ENCODE measurements at regions not wholly inside any gene's neighbourhood (a gene's known extent, or its start where the extent isn't known, plus 50 kb on each side); places are given as distances from the start of the nearest gene placed in this dataset.

DNA sequence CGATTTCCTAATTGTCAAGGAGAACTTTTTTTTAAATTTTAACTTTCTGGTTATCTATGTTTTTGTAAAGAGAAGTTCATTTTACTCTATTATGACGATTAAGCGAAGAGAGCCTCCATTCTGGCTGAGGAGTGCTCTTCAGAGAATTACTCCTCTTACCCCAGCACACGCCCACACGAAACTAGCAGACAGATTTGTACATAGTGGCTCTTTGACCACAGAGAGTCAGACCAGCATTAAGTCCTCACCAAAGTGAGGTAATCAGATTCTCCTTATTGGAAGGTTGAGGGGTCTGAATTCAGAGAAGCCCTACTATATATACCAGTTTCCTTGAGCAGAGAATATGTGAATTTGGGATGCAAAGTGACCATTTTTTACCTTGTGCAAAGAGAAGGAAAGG is 204.8 kb upstream of the TSC22D2 start:
- H3K27me3 ChIP-seq (ENCODE audit: control insufficient read depth, insufficient read depth, low read length) = no peaks in the 10 kb centered on the region
- no peaks in the 10 kb centered on the region for H3K9me3 ChIP-seq (ENCODE audit: control insufficient read depth, low read depth, low read length)
- H3K27ac ChIP-seq (ENCODE audit: low read length) = no peak overlapping the region
- H3K36me3 ChIP-seq (ENCODE audit: control insufficient read depth, low read depth, low read length) = no peaks in the 10 kb centered on the region
- no peak overlapping the region for H3K4me3 ChIP-seq (ENCODE audit: low read length)
- no peak overlapping the region for H3K9ac ChIP-seq (ENCODE audit: low read length)
- peaks cover 10% of the 10 kb centered on the region for H3K4me1 ChIP-seq (ENCODE audit: control insufficient read depth, low read depth, low read length)

GRCh38 chr3:150202711-150203110 is 205.4 kb upstream of the TSC22D2 start:
- Histone ChIP-seq H3K9ac (ENCODE audit: low read length) (no peak overlapping the region), H3K27ac (ENCODE audit: low read length) (no peak overlapping the region), H3K4me1 (ENCODE audit: control insufficient read depth, low read depth, low read length) (peaks cover 10% of the 10 kb centered on the region), H3K4me3 (ENCODE audit: low read length) (no peak overlapping the region), H3K36me3 (ENCODE audit: control insufficient read depth, low read depth, low read length) (no peaks in the 10 kb centered on the region), H3K9me3 (ENCODE audit: control insufficient read depth, low read depth, low read length) (no peaks in the 10 kb centered on the region), H3K27me3 (ENCODE audit: control insufficient read depth, insufficient read depth, low read length) (no peaks in the 10 kb centered on the region)

DNA sequence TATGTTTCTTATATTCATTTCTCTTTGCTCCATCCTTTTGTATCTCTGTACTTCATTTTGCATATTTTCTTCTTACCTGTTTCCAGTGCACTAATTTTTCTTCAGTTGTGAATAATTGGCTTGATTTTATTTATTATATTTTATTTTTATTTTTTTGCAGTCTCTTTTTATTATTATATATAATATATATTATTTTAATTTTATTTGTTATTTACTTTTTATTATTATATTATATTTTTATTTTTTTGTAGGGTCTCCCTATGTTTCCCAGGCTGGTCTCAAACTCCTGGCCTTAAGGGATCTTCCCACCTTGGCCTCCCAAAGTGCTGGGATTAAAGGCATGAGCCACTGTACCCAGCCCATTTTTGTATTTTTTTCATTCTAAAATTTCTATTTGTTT is 213.1 kb upstream of the TSC22D2 start:
- Histone ChIP-seq H3K4me3 (ENCODE audit: low read length) (no peak overlapping the region), H3K9me3 (ENCODE audit: control insufficient read depth, low read depth, low read length) (no peaks in the 10 kb centered on the region), H3K27ac (ENCODE audit: low read length) (no peak overlapping the region), H3K9ac (ENCODE audit: low read length) (no peak overlapping the region), H3K4me1 (ENCODE audit: control insufficient read depth, low read depth, low read length) (no peaks in the 10 kb centered on the region), H3K36me3 (ENCODE audit: control insufficient read depth, low read depth, low read length) (no peaks in the 10 kb centered on the region), H3K27me3 (ENCODE audit: control insufficient read depth, insufficient read depth, low read length) (no peaks in the 10 kb centered on the region)

GRCh38 chr3:150194513-150194912 is 213.6 kb upstream of the TSC22D2 start:
- H3K4me3 ChIP-seq (ENCODE audit: low read length) = no peak overlapping the region
- H3K27me3 ChIP-seq (ENCODE audit: control insufficient read depth, insufficient read depth, low read length) = no peaks in the 10 kb centered on the region
- H3K36me3 ChIP-seq (ENCODE audit: control insufficient read depth, low read depth, low read length) = no peaks in the 10 kb centered on the region
- no peaks in the 10 kb centered on the region for H3K4me1 ChIP-seq (ENCODE audit: control insufficient read depth, low read depth, low read length)
- H3K27ac ChIP-seq (ENCODE audit: low read length) = no peak overlapping the region
- H3K9me3 ChIP-seq (ENCODE audit: control insufficient read depth, low read depth, low read length) = peaks cover 4% of the 10 kb centered on the region
- H3K9ac ChIP-seq (ENCODE audit: low read length) = no peak overlapping the region

DNA sequence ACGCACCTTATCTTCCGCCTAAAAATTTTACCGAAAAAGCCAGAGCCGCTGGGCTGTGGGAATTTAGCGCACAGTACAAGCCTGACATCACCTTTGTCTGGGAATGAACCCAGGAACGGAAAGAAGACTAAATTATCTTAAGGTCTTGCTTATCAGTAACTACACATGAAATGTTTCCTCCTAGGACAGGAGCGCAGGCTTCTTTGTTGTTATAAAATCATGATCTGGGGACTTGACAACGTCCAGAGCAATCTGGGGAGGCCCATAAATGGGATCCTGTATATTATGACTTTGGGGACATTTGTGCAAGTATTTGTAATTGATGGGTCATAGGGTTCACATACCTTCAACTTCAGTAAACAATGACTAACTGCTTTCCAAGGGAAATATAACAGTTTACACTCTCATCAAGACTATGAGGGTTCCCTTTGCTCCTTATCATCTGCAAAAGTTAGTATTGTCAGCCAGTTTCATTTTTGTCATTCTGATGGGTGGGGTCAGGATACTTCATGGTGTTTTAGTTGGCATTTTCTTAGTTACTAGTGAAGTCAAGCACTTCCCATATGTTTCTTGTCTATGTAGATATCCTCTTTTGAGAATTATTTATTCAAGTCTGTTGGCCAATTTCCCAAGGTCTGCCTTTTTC is 213.9 kb upstream of the PFN2 start:
- Histone ChIP-seq H3K9ac (ENCODE audit: low read length) (no peak overlapping the region), H3K36me3 (ENCODE audit: control insufficient read depth, low read depth, low read length) (no peaks in the 10 kb centered on the region), H3K4me1 (ENCODE audit: control insufficient read depth, low read depth, low read length) (no peaks in the 10 kb centered on the region), H3K4me3 (ENCODE audit: low read length) (peak overlapping the region; percentile 64), H3K27ac (ENCODE audit: low read length) (no peak overlapping the region), H3K9me3 (ENCODE audit: control insufficient read depth, low read depth, low read length) (peaks cover 6% of the 10 kb centered on the region), H3K27me3 (ENCODE audit: control insufficient read depth, insufficient read depth, low read length) (peaks cover 13% of the 10 kb centered on the region)

DNA sequence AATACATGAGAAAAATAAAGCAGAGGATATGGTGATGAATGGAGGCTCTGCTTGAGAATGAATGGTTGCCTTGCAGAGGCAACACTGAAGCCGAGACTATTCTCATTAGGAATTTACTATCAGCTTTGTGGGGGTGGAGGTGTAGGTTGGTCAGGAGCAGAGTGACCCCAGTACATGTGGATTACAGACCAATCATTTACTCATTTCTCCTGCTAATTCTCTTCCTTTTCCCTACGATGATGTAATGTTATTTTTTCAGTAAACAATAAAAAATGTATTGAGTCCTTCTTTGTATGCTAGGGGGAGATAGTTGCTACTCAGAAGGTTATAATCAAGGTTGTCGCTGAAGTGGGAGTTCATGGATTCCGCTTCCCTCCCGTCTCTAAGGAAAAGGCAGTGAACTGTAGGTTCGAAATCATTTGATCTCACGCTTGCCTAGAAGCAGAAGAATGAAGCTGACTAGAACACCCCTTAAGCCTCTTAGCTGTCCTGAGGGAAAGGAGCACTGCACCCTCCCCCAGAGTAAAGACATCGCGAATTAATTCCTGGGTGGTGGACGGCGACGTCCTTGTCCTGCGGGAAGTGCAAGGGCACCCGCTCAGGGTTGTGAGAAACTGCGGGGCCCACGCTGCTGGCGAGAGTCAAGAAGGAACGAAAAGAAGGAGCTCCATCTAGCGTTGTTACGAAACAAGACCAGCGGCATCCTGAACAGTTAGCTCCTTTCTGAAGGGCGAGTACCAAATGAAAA is 213.2 kb upstream of the PFN2 start:
- no peaks in the 10 kb centered on the region for H3K9me3 ChIP-seq (ENCODE audit: control insufficient read depth, low read depth, low read length)
- no peak overlapping the region for H3K27ac ChIP-seq (ENCODE audit: low read length)
- no peaks in the 10 kb centered on the region for H3K36me3 ChIP-seq (ENCODE audit: control insufficient read depth, low read depth, low read length)
- H3K9ac ChIP-seq (ENCODE audit: low read length) = peak overlapping the region; percentile 7
- peak overlapping the region; percentile 64 for H3K4me3 ChIP-seq (ENCODE audit: low read length)
- no peaks in the 10 kb centered on the region for H3K4me1 ChIP-seq (ENCODE audit: control insufficient read depth, low read depth, low read length)
- H3K27me3 ChIP-seq (ENCODE audit: control insufficient read depth, insufficient read depth, low read length) = peaks cover 13% of the 10 kb centered on the region

- Histone ChIP-seq H3K36me3 (ENCODE audit: control insufficient read depth, low read depth, low read length) (no peaks in the 10 kb centered on the region), H3K27me3 (ENCODE audit: control insufficient read depth, insufficient read depth, low read length) (peaks cover 13% of the 10 kb centered on the region), H3K9me3 (ENCODE audit: control insufficient read depth, low read depth, low read length) (no peaks in the 10 kb centered on the region), H3K4me3 (ENCODE audit: low read length) (no peak overlapping the region), H3K4me1 (ENCODE audit: control insufficient read depth, low read depth, low read length) (no peaks in the 10 kb centered on the region), H3K27ac (ENCODE audit: low read length) (no peak overlapping the region), H3K9ac (ENCODE audit: low read length) (no peak overlapping the region)
These were observed 209.6 kb upstream of the PFN2 start for GRCh38 chr3:150180334-150180733.

DNA sequence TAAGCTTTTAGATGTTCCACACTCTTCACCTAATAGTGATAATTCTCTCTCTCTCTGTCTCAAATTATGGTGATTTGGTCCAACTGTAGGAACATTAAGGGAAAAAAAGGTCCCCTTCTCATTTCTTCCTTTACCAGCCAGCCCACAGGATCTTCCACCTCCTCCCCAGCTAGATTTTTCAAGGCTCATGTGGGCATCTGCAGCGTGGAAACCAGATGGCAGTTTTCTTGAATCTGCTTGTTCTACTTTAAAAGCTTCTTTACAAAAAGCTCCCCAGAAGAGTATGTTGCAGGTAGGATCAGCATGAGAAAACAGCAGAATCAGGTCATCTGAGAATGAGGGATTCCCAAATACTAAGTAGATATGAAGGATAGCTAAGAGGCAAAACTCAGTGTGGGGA is 208.6 kb upstream of the PFN2 start:
- Histone ChIP-seq H3K9me3 (ENCODE audit: control insufficient read depth, low read depth, low read length) (no peaks in the 10 kb centered on the region), H3K36me3 (ENCODE audit: control insufficient read depth, low read depth, low read length) (no peaks in the 10 kb centered on the region), H3K4me3 (ENCODE audit: low read length) (no peak overlapping the region), H3K27me3 (ENCODE audit: control insufficient read depth, insufficient read depth, low read length) (peaks cover 13% of the 10 kb centered on the region), H3K9ac (ENCODE audit: low read length) (no peak overlapping the region), H3K4me1 (ENCODE audit: control insufficient read depth, low read depth, low read length) (no peaks in the 10 kb centered on the region), H3K27ac (ENCODE audit: low read length) (no peak overlapping the region)

DNA sequence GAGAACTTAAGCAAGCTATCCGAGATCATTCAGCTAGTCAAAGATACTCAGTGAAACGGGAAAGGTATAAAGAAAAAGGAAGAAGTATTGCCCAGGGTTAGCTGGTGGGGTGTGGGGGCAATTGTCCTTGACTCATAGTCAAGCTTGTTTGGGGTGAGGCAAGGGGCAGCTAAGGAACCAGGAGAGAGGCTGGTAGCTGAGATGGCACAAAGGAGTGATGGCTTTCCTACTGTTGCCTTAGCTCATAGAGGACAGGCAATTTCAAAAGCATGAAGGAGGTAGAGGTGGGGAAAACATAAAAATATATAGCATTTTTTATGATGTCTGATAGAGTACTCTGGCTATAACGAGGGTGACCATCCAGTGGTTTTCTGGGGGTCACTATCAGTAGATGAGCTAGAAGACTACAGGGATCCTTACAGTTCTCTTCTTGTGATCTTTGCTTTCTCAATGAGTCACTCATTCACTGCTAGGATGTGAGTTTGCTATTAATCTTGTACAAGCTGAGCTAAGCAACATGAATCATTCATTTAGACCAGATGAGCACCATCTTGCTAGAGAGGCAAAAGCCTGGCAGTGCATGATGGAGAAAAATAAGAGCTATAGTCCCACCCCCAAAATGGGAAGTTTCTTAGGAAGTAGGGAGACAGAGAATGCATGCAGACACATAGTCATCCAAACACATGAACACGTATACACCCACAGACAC is 207.1 kb upstream of the PFN2 start:
- no peak overlapping the region for H3K27ac ChIP-seq (ENCODE audit: low read length)
- no peaks in the 10 kb centered on the region for H3K27me3 ChIP-seq (ENCODE audit: control insufficient read depth, insufficient read depth, low read length)
- no peaks in the 10 kb centered on the region for H3K9me3 ChIP-seq (ENCODE audit: control insufficient read depth, low read depth, low read length)

GRCh38 chr3:150174179-150174578 is 203.5 kb upstream of the PFN2 start:
- no peaks in the 10 kb centered on the region for H3K27me3 ChIP-seq (ENCODE audit: control insufficient read depth, insufficient read depth, low read length)
- H3K27ac ChIP-seq (ENCODE audit: low read length) = no peak overlapping the region
- no peaks in the 10 kb centered on the region for H3K9me3 ChIP-seq (ENCODE audit: control insufficient read depth, low read depth, low read length)

More for the DNA sequence above, 207.1 kb upstream of the PFN2 start:
- H3K4me1 ChIP-seq (ENCODE audit: control insufficient read depth, low read depth, low read length) = no peaks in the 10 kb centered on the region
- H3K4me3 ChIP-seq (ENCODE audit: low read length) = no peak overlapping the region
- H3K9ac ChIP-seq (ENCODE audit: low read length) = no peak overlapping the region
- no peaks in the 10 kb centered on the region for H3K36me3 ChIP-seq (ENCODE audit: control insufficient read depth, low read depth, low read length)

GRCh38 chr3:150172356-150172755 is 201.7 kb upstream of the PFN2 start:
- Histone ChIP-seq H3K27me3 (ENCODE audit: control insufficient read depth, insufficient read depth, low read length) (no peaks in the 10 kb centered on the region), H3K4me1 (ENCODE audit: control insufficient read depth, low read depth, low read length) (no peaks in the 10 kb centered on the region), H3K27ac (ENCODE audit: low read length) (no peak overlapping the region), H3K9ac (ENCODE audit: low read length) (no peak overlapping the region), H3K9me3 (ENCODE audit: control insufficient read depth, low read depth, low read length) (no peaks in the 10 kb centered on the region), H3K36me3 (ENCODE audit: control insufficient read depth, low read depth, low read length) (no peaks in the 10 kb centered on the region), H3K4me3 (ENCODE audit: low read length) (no peak overlapping the region)

More at GRCh38 chr3:150174179-150174578, 203.5 kb upstream of the PFN2 start:
- Histone ChIP-seq H3K9ac (ENCODE audit: low read length) (no peak overlapping the region), H3K36me3 (ENCODE audit: control insufficient read depth, low read depth, low read length) (no peaks in the 10 kb centered on the region), H3K4me3 (ENCODE audit: low read length) (no peak overlapping the region), H3K4me1 (ENCODE audit: control insufficient read depth, low read depth, low read length) (no peaks in the 10 kb centered on the region)
